ENCODE measurements at regions not wholly inside any gene's neighbourhood (a gene's known extent, or its start where the extent isn't known, plus 50 kb on each side); places are given as distances from the start of the nearest gene placed in this dataset.
"Not testable (repeated sequence)": the region's sequence is repeated elsewhere in the genome, so short reads cannot be mapped to it uniquely, and the experiment has no call there.

DNA sequence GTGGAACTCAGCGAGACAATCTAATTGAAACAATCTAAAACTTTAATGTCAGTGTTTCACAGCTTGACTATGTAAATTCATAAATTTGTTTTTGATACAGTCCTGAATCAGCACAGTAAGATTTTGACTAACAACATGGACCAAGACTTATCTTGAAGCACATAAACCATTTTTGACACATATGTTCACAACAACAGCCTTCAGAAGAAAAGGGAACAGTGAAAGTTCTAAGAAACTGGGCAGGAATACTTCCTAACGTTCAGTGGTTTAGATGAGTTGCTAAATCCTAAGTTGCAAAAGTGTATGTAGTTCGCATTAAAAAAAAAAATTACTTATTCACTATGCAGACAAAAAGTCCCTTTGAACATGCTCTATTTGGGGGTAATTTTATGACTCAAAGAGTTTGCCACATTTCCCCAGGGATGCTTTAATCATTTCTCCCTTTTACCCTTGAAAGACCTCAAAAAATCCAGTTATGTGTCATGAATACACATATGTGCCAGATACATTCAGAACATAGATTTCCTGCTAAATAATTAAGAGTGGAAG, 120.2 kb downstream of the MRPL39 start:
- DNase-seq, result no peak

DNA sequence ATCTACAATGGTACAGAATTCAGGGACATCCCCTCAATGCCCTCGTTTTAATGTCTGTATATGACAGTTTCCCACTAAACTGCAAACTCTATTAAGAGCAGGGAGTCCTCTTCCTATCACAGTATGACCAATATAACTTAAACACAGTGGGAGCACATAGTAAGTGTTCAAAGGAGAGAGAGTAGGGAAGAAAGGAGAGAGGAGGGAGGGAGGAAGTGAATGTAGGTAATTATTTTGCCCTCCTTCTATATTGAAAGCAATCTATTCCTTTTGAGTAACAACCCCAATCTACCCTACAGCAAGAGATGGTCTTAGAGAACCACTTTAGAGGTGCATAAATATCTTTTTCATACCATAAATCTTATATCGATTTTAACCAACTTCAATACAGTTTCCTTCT, 121.4 kb downstream of the MRPL39 start:
- DNase-seq, result no peak

DNA sequence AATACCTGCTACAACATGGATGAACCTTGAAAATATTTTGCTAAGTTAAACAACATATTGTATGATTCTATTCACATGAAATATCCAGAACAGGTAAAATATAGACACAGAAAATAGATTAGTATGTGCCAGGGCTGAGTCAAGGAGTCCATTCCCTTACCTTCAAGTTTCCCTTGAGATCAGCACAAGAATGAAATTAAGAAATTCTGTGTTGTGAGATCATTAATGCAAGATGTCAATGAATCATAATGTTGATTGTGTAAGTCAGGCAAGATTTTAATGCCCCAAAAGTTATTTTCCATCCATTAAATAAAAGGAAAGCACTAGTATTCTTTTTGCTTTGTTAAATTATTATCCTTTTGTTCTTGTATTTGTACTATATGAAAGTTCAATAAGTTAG, 139.4 kb downstream of the MRPL39 start:
- DNase-seq, result no peak

DNA sequence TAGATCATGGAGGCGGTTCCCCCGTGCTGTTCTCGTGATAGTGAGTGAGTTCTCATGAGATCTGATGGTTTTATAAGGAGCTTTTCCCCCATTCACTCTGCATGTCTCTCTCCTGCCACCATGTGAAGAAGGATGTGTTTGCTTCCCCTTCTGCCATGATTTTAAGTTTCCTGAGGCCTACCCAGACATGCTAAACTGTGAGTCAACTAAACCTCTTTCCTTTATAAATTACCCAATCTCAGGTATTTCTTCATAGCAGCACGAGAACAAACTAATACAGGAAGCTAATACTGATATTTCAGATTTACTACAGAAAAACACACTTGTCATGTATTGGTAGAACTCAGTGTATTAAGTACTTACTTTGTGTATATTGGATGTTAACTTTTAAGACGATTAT, 140.2 kb downstream of the MRPL39 start:
- DNase-seq, result not testable (repeated sequence)

DNA sequence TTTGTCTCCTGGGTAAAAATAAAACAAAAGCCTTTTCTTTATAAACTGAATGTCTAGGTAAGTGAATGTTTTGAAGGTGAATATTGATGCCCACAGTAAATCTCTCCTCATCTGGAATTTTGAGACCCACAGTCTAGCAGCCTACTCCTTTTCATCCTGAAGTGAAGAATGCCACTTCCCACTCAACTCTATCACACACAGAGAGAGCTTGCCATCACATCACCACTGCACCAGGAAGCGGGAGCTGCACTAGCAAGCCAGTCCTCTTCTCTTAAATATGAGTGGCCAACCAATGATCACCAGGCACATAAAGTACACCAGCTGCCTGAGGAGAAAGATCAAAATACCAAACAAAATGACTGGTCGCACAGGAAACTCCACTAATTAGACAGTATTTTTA, 140.8 kb downstream of the MRPL39 start:
- DNase-seq, result no peak

DNA sequence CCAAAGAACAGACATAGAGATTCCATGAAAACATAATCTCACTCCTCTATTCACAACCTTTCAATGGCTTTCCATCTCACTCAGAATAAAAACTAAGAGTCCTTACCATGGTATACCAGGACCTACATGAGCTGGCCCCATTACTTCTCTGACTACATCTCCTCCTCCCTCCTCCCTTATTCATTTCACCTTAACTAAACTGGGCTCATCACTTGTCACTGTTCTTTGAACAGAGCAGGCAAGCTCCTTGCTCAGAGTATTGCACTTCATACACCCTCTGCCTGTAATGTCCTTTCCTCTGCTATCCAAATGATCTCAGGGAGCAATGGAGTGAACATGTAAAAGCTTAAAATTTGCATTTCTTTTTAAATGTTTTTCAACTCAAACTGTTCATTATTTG, 142.0 kb downstream of the MRPL39 start:
- no peak for DNase-seq

DNA sequence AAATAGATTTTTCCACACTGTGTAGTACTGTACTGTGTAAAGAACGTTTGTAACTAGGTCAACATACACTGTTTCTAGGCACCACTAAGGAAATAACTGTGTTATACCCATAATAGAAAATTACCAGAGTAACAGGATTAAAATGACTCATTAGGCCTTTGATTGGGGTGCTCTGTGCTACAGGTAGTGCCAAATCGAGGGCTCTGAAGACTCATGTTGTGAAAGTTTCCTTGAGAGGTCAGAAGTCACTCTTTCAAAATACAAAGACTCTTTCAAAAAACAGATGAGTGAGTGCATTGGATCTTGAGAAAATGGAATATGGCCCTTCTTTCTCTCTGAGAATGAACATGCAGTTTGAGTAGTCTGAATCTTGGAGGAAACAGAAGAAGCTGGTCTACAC, 143.0 kb downstream of the MRPL39 start:
- no peak for DNase-seq

DNA sequence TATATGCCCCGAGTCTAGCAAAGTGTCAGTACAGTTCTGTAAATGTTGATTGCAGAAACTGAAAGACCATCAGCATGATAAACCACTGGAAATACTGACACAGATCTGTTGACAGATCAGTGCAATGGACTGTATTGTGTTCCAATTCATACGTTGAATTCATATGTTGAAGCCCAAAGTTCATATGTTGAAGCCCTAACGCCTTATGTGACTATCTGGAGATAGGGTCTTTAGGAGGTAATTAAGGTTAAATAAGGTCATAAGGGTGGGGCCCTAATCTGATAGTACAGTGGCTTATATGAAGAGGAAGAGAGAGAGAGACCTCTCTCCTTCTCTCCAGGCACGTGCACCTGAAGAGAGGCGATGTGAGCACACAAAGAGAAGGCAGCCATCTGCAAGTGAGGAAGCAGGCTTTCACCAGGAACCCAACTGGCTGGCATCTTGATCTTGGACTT, 144.7 kb downstream of the MRPL39 start:
- no peak for DNase-seq

DNA sequence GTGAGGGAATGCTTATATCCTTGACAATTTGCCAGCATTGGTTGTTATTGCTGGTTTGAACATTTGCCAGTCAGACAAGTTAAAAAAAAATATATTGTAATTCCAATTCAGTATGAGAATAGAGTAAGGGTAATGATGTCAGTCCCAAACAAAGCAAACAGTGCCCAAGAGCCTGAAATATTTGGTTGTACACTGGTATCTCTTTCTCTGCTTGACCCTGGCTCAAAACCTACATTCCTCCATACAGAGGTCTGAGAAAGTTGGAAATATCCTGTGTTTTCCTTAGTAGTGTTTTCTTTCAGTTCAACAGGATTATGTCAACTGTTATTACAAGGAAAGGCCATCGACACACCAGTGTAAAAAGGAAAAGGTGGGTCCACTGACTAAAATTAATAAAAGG, 145.6 kb downstream of the MRPL39 start:
- no peak for DNase-seq

DNA sequence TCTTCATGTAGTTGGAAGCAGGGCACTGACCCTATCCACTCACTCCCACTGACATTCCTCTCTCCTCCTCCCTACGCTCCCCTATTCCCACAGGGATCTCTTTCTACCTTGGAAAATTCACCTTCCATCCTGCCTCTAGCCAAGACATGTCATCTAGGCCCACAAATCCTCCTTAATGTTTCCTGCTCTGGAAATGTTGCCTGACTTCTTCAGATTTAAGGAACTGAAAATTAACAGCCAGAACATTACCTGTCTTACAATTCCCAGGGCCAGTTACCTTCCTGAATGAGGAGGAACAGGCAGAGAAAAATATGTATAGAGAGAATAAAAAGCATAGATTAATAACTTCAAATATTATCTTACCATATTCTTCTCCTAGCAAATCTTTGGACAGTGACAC, 147.3 kb downstream of the MRPL39 start:
- no peak for DNase-seq

DNA sequence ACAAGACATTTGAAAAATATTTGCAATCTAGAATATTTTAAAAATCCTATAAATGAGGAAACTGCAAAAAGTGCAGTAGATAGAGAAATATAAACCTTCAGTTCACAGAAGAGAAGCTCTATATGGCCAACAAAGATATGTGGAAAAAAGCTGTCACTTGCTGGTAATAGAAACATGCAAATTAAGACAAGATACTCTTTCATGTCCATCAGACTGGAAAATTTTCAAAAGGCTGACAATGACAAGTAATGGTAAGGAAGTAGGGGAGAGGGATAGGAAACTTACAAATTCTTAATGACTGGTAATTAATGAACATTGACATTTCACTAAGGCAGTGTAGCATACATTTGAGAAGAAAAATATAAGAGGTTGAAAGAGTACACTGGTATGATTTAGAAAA, 147.9 kb downstream of the MRPL39 start:
- DNase-seq, result no peak

DNA sequence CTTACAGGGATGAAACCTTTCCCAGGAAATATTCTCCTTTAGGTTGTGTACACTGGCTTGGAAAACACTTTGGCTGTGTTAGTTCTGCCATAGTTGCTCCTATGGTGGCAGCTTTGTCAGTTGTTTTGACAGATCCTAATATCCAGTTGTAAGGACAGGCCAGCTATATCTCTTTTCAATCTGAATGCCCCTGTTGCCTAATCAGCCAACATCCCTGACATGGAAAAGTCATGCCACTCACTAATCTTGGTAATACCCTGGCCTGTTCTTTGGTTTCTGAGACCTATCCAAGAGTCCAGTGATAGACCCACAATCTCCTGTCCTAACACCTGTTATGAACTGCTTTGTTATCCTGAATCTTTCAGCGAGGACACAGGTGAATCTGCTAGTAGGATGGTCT, 148.8 kb downstream of the MRPL39 start:
- DNase-seq, result no peak

DNA sequence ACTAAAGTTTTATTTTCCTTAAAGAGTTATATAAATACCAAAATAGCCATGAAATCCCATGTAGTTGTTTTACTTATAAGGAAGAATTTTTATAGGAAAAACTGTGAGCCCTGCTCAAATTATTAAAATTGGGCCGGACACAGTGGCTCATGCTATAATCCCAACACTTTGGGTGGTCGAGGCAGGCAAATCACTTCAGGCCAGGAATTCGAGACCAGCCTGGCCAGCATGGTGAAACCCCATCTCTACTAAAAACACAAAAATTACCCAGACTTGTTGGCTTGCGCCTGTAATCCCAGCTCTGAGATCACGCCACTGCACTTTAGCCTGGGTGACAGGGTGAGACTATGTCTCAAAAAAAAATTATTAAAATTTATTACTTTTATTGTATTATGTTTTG, 149.3 kb downstream of the MRPL39 start:
- DNase-seq, result no peak

DNA sequence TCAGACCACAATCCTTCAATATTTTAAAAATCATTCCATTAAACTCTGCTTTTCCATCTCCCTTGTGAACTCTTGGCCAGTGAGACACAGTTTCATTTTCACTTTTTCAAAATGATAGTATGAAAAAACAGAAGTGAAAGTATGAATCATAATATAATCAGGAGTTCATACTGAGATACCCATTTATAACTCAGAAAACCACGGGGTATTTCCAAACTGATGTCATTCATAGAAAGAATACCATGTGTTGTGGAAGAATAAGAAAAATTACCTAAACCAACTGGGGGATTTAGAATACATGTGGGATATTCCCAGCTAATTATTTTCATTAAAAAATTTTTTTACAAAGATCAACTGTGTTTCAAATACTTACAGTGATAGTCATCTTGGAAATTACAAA, 149.9 kb downstream of the MRPL39 start:
- no peak for DNase-seq

DNA sequence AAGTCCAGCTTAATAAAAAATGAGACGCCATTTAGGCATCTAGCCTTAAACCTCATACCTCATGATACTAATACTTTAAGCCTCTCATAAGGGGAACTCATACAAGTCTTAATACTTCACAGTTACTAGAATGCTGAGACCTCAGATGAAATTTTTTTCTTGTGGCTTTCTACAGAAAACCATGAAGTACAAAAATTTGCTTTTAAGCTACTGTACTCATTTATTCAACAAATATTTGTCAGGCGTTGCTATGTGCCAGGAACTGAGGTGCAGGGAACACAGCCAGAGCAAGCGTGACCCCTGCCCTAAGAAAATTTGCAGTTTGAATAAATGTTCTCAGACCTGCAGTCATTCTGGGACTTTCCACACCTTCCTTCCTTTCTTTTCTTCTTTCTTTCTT, 150.6 kb downstream of the MRPL39 start:
- no peak for DNase-seq

DNA sequence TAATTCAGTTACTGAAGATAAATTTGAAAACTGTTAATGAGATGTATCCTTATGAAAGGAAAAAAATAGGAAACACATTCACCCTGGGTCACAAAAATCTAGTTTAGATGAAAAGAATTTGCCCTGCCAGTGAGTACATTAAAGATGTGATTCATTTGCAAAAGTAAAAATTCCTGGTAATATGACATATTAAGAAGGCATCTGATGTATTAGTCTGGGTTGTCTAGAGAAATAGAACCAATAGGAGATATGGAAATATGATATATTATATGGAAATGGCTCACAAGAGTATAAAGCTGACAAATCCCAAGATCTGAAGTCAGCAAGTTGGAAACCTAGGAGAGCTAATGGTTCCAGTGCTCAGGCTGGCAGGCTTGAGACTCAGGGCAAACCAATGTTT, 153.8 kb downstream of the MRPL39 start:
- no peak for DNase-seq

DNA sequence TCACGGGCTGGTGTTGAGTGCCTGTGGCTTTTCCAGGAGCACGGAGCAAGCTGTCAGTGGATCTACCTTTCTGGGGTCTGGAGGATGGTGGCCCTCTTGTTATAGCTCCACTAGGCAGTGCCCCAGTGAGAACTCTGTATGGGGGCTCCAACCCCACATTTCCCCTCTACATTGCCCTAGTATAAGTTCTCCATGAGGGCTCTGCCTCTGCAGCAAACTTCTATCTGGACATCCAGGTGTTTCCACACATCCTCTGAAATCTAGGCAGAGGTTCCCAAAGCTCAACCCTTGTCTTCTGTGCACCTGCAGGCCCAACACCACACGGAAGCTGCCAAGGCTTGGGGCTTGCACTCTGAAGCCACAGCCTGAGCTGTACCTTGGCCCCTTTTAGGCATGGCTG, 157.3 kb downstream of the MRPL39 start:
- DNase-seq, result no peak

DNA sequence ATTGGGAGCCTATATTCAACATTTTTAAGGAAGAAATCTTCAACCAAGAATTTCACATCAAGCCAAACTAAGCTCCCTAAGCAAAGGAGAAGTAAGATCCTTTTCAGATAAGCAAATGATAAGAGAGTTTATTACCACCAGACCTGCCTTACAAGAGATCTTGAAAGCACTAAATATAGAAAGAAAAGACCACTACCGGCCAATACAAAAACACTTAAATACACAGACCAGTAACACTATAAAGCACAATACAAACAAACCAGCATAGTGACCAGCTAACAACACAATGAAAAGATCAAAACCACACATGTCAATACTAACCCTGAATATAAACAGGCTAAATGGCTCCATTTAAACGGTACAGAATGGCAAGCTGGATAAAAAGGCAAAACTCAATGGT, 165.4 kb downstream of the MRPL39 start:
- no peak for DNase-seq

DNA sequence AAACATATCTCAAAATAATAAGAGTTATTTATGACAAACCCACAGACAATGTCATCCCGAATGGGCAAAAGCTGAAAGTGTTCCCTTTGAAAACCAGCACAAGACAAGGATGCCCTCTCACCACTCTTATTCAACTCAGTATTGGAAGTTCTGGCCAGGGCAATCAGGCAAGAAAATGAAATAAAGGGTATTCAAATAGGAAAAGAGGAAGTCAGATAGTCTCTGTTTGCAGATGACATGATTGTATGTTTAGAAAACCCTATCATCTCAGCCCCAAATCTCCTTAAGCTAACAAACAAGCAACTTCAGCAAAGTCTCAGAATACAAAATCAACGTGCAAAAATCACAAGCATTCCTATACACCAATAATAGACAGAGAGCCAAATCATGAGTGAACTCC, 169.8 kb downstream of the MRPL39 start:
- DNase-seq, result not testable (repeated sequence)

DNA sequence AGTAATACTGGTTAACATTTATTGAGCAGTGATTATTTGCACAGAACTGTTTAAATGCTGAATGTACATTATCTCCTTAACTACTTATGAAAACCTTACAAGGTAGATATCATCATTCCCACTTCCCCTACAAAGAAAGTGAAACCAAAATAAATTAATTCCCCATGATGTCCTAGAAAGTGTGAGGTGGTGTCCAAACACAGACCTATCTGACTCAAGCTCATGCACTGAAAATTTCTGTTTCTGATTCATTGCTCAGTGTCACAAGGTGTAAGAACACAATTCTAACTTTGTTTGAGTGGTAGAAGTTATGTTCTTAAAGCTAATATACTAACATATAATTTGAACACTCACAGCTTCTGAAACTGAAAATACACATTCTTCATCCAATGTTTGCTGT, 178.7 kb downstream of the MRPL39 start:
- no peak for DNase-seq

DNA sequence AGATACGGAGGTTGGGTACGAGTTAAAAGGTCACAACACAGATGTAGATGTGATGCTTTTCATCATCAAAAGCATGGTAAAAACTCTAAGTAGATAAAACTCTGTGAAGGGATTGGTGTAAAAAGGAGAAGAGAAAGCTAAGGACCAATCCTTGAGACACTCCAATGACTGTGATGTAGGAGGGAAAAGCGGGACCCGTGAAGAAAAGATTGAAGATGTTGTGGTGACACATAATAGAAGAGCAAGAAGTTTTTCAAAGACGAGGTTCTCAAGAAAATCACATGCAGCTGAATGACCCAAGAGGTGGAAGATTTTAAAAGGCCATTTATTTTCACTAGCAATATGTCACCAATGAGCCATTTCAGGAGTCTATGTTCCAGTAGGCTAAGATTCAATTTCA, 179.5 kb downstream of the MRPL39 start:
- DNase-seq, result no peak

DNA sequence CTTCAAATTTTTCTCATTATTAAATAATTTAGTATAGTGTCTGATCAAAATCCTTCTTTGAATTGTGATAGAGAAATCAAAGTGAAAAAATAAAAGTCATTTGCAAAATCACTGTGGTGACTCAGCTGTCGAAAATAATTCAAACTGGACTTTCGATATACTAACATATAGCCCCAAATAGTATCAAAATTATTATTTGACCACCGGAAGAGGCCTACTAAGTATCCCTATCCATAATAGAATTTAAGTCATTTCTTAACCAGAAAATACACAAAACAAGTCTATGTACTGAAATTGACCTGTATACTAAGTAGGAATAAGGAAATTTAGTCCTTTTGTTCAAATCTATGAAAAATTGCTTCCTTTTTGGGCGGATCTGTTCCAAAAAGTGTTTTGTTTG, 180.7 kb downstream of the MRPL39 start:
- no peak for DNase-seq

DNA sequence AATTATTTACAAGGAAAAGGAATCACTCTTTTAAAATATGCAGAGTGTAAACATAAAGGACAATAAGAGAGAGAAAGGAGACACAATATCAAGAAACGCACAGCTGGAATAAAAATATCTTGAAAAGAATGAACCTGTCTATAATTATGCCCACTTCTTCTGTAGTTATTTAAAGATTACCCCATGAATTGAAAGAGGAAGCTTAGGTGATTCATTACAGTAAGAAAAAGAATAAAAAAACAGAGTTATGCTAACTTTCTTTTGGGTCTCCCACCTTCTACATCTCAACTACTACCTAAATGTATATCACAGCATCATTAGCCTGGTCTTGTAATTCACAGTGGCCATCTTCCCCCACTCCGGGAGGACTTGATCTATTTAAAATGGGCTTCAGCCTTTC, 182.1 kb downstream of the MRPL39 start:
- no peak for DNase-seq

DNA sequence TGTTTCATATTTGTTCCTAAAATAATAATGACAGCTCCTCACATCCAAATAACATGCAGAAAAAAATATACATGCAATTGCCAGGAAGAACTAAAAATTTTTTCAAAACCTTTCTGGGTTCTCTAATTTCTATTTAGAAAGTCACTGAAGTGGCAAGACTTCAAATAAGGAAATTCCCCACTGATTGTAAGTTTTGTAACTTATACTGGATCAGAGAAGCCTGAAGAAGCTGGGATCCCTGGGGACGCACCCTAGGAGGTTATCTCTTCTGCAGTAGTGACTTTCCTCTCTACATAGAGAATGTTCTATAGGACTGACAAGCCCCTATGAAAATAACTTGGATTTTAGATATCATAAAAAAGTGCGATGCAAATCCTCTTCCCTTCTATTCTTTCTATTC, 182.6 kb downstream of the MRPL39 start:
- no peak for DNase-seq

DNA sequence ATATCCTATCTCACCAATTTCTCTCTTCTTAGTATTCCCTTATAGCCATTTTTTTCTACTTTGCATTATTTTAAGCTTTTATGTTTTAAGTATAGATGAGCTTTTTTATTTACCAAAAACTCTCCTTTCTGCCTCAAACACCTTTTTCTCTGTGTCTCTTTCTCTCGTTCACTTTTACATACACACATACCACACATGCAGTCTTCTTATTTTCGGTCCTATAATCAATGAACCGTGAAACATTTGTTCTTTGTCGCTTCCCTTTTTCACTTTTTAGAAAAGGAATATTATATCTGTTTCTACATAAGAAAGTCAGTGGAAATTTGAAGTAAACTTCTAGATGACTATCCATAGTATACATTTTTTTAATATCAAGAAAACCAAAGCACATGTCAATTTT, 183.2 kb downstream of the MRPL39 start:
- DNase-seq, result no peak
